ENCODE measurements at regions not wholly inside any gene's neighbourhood (a gene's known extent, or its start where the extent isn't known, plus 50 kb on each side); places are given as distances from the start of the nearest gene placed in this dataset.

DNA sequence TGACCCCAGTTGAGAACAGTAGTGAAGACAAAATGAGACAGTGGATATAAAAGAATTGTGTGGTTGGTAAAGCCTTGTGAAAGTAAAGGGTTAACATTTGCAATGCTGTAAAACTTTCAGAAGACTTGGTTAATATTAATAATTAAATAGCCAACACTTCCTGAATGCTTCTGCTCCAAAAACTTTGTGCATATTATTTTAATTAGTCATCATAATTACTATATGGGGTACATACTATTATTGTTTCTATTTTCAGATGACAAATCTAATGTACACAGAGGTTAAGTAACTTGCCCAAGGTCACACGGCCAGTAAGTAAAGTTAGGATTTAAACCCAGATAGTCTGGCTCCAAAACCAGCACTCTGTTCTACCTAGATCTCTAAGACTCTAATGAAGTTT is 291.3 kb downstream of the OGFRL1 start:
- no peak for TF ChIP-seq TAF1 (IDR thresholded peaks at IDR 0.05; ENCODE audit: low read depth)
- TF ChIP-seq, protein P1, sequence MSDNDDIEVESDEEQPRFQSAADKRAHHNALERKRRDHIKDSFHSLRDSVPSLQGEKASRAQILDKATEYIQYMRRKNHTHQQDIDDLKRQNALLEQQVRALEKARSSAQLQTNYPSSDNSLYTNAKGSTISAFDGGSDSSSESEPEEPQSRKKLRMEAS (IDR thresholded peaks at IDR 0.05): no peak
- TF ChIP-seq YY1 (IDR thresholded peaks at IDR 0.05; ENCODE audit: low read depth): no peak
- TF ChIP-seq, protein P2, sequence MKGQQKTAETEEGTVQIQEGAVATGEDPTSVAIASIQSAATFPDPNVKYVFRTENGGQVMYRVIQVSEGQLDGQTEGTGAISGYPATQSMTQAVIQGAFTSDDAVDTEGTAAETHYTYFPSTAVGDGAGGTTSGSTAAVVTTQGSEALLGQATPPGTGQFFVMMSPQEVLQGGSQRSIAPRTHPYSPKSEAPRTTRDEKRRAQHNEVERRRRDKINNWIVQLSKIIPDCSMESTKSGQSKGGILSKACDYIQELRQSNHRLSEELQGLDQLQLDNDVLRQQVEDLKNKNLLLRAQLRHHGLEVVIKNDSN (IDR thresholded peaks at IDR 0.05): no peak
- TF ChIP-seq CEBPB (IDR thresholded peaks at IDR 0.05): no peak
- TF ChIP-seq RAD21 (IDR thresholded peaks at IDR 0.05; ENCODE audit: low read depth): no peak
- TF ChIP-seq CREB1 (IDR thresholded peaks at IDR 0.05; ENCODE audit: low read depth): no peak
- TF ChIP-seq TCF12 (IDR thresholded peaks at IDR 0.05; ENCODE audit: low read depth): no peak
- TF ChIP-seq NFIC (IDR thresholded peaks at IDR 0.05): no peak
- TF ChIP-seq ZBTB7A (IDR thresholded peaks at IDR 0.05; ENCODE audit: low read depth): no peak
- TF ChIP-seq TEAD4 (IDR thresholded peaks at IDR 0.05): no peak
- no peak for TF ChIP-seq EP300 (IDR thresholded peaks at IDR 0.05; ENCODE audit: borderline replicate concordance)
- TF ChIP-seq EGR1 (IDR thresholded peaks at IDR 0.05): no peak
- TF ChIP-seq FOXM1 (IDR thresholded peaks at IDR 0.05; ENCODE audit: borderline replicate concordance, low read depth): no peak
- TF ChIP-seq, protein P3, sequence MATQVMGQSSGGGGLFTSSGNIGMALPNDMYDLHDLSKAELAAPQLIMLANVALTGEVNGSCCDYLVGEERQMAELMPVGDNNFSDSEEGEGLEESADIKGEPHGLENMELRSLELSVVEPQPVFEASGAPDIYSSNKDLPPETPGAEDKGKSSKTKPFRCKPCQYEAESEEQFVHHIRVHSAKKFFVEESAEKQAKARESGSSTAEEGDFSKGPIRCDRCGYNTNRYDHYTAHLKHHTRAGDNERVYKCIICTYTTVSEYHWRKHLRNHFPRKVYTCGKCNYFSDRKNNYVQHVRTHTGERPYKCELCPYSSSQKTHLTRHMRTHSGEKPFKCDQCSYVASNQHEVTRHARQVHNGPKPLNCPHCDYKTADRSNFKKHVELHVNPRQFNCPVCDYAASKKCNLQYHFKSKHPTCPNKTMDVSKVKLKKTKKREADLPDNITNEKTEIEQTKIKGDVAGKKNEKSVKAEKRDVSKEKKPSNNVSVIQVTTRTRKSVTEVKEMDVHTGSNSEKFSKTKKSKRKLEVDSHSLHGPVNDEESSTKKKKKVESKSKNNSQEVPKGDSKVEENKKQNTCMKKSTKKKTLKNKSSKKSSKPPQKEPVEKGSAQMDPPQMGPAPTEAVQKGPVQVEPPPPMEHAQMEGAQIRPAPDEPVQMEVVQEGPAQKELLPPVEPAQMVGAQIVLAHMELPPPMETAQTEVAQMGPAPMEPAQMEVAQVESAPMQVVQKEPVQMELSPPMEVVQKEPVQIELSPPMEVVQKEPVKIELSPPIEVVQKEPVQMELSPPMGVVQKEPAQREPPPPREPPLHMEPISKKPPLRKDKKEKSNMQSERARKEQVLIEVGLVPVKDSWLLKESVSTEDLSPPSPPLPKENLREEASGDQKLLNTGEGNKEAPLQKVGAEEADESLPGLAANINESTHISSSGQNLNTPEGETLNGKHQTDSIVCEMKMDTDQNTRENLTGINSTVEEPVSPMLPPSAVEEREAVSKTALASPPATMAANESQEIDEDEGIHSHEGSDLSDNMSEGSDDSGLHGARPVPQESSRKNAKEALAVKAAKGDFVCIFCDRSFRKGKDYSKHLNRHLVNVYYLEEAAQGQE (IDR thresholded peaks at IDR 0.05; ENCODE audit: low read depth): no peak

DNA sequence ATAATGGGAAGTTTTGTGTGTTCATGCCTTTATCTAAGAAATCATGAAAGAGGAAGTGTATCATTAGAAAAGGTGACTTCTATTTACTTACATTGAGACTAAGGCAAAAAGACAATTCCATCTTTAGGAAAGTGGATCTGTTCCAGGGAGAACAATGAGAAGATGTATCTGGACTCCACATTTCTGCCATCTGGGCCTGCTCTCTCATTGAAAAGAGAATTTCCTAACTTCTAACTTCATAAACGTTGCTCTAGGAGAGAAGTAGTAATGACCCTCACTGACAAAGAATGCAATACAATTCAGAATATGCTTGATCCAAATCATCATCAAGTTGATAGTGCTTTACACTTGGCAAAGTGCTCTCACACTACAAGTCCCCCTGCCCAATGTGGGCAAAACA is 294.2 kb downstream of the OGFRL1 start:
- TF ChIP-seq TEAD4 (IDR thresholded peaks at IDR 0.05): no peak
- no peak for TF ChIP-seq EP300 (IDR thresholded peaks at IDR 0.05; ENCODE audit: borderline replicate concordance)
- TF ChIP-seq, protein P1 (IDR thresholded peaks at IDR 0.05): no peak
- TF ChIP-seq ZBTB7A (IDR thresholded peaks at IDR 0.05; ENCODE audit: low read depth): no peak
- no peak for TF ChIP-seq EGR1 (IDR thresholded peaks at IDR 0.05)

DNA sequence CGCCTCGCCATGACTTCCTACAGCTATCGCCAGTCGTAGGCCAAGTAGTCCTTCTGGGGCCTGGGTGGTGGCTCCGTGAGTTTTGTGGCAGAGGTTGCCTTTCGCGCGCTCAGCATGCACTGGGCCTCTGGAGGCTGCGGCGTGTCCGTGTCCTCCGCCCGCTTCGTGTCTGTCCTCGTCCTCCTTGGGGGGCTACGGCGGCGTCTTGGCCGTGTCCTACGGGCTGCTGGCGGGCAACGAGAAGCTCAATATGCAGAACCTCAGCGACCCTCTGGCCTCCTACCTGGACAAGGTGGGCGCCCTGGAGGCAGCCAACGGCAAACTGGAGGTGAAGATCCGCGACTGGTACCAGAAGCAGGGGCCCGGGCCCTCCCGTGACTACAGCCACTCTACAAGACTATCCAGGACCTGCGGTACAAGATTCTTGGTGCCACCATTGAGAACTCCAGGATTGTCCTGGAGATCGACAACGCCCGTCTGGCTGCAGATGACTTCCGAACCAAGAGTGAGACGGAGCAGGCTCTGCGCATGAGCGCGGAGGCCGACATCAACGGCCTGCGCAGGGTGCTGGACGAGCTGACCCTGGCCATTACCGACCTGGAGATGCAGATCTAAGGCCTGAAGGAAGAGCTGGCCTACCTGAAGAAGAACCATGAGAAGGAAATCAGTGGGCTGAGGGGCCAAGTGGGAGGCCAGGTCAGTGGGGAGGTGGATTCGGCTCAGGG is 296.3 kb downstream of the OGFRL1 start:
- TF ChIP-seq, protein P3 (IDR thresholded peaks at IDR 0.05; ENCODE audit: low read depth): no peak
- TF ChIP-seq, protein P2 (IDR thresholded peaks at IDR 0.05): no peak
- no peak for TF ChIP-seq RAD21 (IDR thresholded peaks at IDR 0.05; ENCODE audit: low read depth)
- TF ChIP-seq YY1 (IDR thresholded peaks at IDR 0.05; ENCODE audit: low read depth): no peak
- no peak for TF ChIP-seq NFIC (IDR thresholded peaks at IDR 0.05)
- no peak for TF ChIP-seq EGR1 (IDR thresholded peaks at IDR 0.05)
- no peak for TF ChIP-seq EP300 (IDR thresholded peaks at IDR 0.05; ENCODE audit: borderline replicate concordance)
- TF ChIP-seq, protein P1 (IDR thresholded peaks at IDR 0.05): no peak
- no peak for TF ChIP-seq TAF1 (IDR thresholded peaks at IDR 0.05; ENCODE audit: low read depth)
- no peak for TF ChIP-seq FOXM1 (IDR thresholded peaks at IDR 0.05; ENCODE audit: borderline replicate concordance, low read depth)
- no peak for TF ChIP-seq ZBTB7A (IDR thresholded peaks at IDR 0.05; ENCODE audit: low read depth)
- TF ChIP-seq CREB1 (IDR thresholded peaks at IDR 0.05; ENCODE audit: low read depth): no peak
- TF ChIP-seq CEBPB (IDR thresholded peaks at IDR 0.05): no peak
- TF ChIP-seq TEAD4 (IDR thresholded peaks at IDR 0.05): no peak
- no peak for TF ChIP-seq TCF12 (IDR thresholded peaks at IDR 0.05; ENCODE audit: low read depth)

DNA sequence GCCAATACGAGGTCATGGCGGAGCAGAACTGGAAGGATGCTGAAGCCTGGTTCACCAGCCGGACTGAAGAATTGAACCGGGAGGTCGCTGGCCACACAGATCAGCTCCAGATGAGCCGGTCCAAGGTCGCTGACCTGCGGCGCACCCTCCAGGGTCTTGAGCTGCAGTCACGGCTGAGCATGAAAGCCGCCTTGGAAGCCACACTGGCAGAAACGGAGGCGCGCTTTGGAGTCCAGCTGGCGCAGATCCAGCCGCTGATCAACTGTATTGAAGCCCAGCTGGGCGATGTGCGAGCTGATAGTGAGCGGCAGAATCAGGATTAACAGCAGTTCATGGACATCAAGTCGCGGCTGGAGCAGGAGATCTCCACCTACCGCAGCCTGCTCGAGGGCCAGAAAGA is 296.9 kb downstream of the OGFRL1 start:
- TF ChIP-seq TAF1 (IDR thresholded peaks at IDR 0.05; ENCODE audit: low read depth): no peak
- TF ChIP-seq RAD21 (IDR thresholded peaks at IDR 0.05; ENCODE audit: low read depth): no peak
- TF ChIP-seq, protein P2 (IDR thresholded peaks at IDR 0.05): no peak
- TF ChIP-seq, protein P1 (IDR thresholded peaks at IDR 0.05): no peak
- no peak for TF ChIP-seq CREB1 (IDR thresholded peaks at IDR 0.05; ENCODE audit: low read depth)
- TF ChIP-seq ZBTB7A (IDR thresholded peaks at IDR 0.05; ENCODE audit: low read depth): no peak
- no peak for TF ChIP-seq TEAD4 (IDR thresholded peaks at IDR 0.05)
- TF ChIP-seq EP300 (IDR thresholded peaks at IDR 0.05; ENCODE audit: borderline replicate concordance): no peak
- TF ChIP-seq, protein P3 (IDR thresholded peaks at IDR 0.05; ENCODE audit: low read depth): no peak
- TF ChIP-seq CEBPB (IDR thresholded peaks at IDR 0.05): no peak
- TF ChIP-seq TCF12 (IDR thresholded peaks at IDR 0.05; ENCODE audit: low read depth): no peak
- TF ChIP-seq YY1 (IDR thresholded peaks at IDR 0.05; ENCODE audit: low read depth): no peak
- no peak for TF ChIP-seq NFIC (IDR thresholded peaks at IDR 0.05)
- TF ChIP-seq FOXM1 (IDR thresholded peaks at IDR 0.05; ENCODE audit: borderline replicate concordance, low read depth): no peak
- no peak for TF ChIP-seq EGR1 (IDR thresholded peaks at IDR 0.05)

All from Ishikawa (cell line).